ENCODE measurements at regions not wholly inside any gene's neighbourhood (a gene's known extent, or its start where the extent isn't known, plus 50 kb on each side); places are given as distances from the start of the nearest gene placed in this dataset.

DNA sequence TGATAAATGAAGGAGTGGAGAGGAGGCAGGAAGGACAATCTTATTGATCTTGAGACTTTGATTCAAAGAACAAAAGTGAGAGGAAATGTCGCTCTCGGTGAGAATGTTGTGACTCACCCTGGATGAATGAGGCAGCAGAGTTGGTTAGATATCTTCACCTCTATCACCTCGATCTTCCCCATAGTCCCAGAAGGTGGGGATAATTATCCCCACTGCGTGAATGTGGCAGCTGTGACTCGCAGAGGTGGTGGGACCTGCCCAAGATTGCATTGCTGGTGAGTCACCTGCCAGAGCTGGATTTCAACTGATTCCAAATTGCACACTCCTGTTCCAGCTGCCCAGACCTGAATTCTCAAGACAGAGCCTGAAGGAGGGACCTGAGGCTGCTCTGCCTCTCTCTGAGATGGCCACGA, 105.0 kb downstream of the MATN1 start:
- intact Hi-C loops (cut with DNase I) = no loop called here
- no peak overlapping the region for H3K27ac ChIP-seq

DNA sequence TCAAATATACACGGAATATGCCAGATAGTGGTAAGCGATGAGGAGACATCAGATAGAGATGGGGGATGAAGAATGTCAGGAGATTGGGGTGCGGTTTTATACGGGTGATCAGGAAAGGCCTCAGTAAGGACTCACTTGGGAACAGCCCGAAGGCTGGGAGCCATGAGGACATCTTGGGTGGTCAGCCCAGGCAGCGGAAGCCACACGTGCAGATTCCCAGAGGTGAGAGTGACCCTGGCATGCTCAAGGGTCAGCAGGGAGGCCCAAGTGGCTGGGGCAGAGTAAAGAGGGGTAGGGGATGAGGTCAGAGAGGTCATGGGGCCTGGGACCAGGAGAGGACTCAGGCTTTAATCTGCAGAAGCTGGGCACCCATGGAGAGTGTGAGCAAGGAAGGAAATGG, 106.6 kb downstream of the MATN1 start:
- no peak for ATAC-seq
- no peaks in the 10 kb centered on the region for H3K36me3 ChIP-seq
- intact Hi-C loops (cut with DNase I) = no loop called here
- TF ChIP-seq CTCF (IDR thresholded peaks at IDR 0.05) = no peak
- H3K27me3 ChIP-seq = peaks cover 0 to 51% (median 34%) of the 10 kb centered on the region in 7 donors
- no peak overlapping the region for H3K4me3 ChIP-seq
- no peaks in the 10 kb centered on the region for H3K9me3 ChIP-seq
- WGBS, 2 donors = 81 to 86% methylated on average over 7 of the region's 7 CpGs
- no peak for DNase-seq
- H3K27ac ChIP-seq = no peak overlapping the region
- no peaks in the 10 kb centered on the region for H3K4me1 ChIP-seq

More for the DNA sequence above, 105.0 kb downstream of the MATN1 start:
- Histone ChIP-seq H3K4me3 (no peak overlapping the region), H3K27me3 (peaks cover 0 to 53% (median 34%) of the 10 kb centered on the region in 7 donors), H3K4me1 (no peaks in the 10 kb centered on the region), H3K36me3 (no peaks in the 10 kb centered on the region), H3K9me3 (peaks cover 0 to 12% (median 4%) of the 10 kb centered on the region in 11 donors)
- WGBS, 2 donors = 46% methylated on average over 6 of the region's 6 CpGs
- DNase-seq (no peak), ATAC-seq (no peak)
- TF ChIP-seq CTCF (IDR thresholded peaks at IDR 0.05) = no peak

- no peak for TF ChIP-seq CTCF (IDR thresholded peaks at IDR 0.05)
- 90% methylated on average over 8 of the region's 8 CpGs for WGBS, 2 donors
- no peaks in the 10 kb centered on the region for H3K9me3 ChIP-seq
- no peaks in the 10 kb centered on the region for H3K4me1 ChIP-seq
- ATAC-seq = no peak
- intact Hi-C loops (cut with DNase I) = no loop called here
- peaks cover 0 to 48% (median 30%) of the 10 kb centered on the region in 7 donors for H3K27me3 ChIP-seq
- no peak overlapping the region for H3K4me3 ChIP-seq
- no peaks in the 10 kb centered on the region for H3K36me3 ChIP-seq
- no peak overlapping the region for H3K27ac ChIP-seq
- no peak for DNase-seq
These were observed 107.4 kb downstream of the MATN1 start for GRCh38 chr1:30615816-30616590.

- WGBS, 2 donors = 83 to 87% methylated on average over 3 of the region's 3 CpGs
- Histone ChIP-seq H3K4me3 (no peak overlapping the region), H3K27me3 (peaks cover 0 to 41% (median 25%) of the 10 kb centered on the region in 7 donors), H3K4me1 (no peaks in the 10 kb centered on the region), H3K9me3 (no peaks in the 10 kb centered on the region), H3K36me3 (no peaks in the 10 kb centered on the region), H3K27ac (no peak overlapping the region)
- DNase-seq = no peak
- intact Hi-C loops (cut with DNase I) = no loop called here
- no peak for TF ChIP-seq CTCF (IDR thresholded peaks at IDR 0.05)
- no peak for ATAC-seq
These were observed 108.1 kb downstream of the MATN1 start for GRCh38 chr1:30615076-30615795.

Data from heart right ventricle (tissue), 16 donors.